C4-2B (cell line): ENCODE measurements at regions not wholly inside any gene's neighbourhood (a gene's known extent, or its start where the extent isn't known, plus 50 kb on each side); places are given as distances from the start of the nearest gene placed in this dataset.

Experiments used
- ZFX ChIP-seq: fragments of 450-650 bp; IDR thresholded peaks from 2 replicates; pipeline ENCODE4 v1.6.1; 2017
- TF ChIP-seq, protein P1 (sequence below): fragments of 450-650 bp; conservative IDR thresholded peaks from 2 replicates; pipeline ENCODE4 v1.5.1; 2017; ENCODE audit warnings: mild to moderate bottlenecking

DNA sequence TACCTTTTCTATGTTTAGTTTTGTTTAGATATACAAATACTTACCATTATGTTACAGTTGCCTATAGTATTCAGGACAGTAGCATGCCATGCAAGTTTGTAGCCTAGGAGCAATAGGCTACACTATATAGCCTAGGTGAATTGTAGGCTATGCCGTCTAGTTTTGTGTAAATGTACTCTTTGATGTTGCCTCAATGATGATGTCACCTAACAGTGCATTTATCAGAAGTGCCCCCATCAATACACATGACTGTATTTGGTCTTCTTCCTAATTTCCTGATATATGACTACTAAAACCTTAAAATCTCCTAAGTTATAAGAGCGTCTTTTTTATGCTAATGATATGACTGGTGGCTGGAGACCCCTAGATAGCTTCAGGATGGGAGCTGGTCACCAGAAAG lies 394.4 kb upstream of the STXBP6 start:
- TF ChIP-seq, protein P1, sequence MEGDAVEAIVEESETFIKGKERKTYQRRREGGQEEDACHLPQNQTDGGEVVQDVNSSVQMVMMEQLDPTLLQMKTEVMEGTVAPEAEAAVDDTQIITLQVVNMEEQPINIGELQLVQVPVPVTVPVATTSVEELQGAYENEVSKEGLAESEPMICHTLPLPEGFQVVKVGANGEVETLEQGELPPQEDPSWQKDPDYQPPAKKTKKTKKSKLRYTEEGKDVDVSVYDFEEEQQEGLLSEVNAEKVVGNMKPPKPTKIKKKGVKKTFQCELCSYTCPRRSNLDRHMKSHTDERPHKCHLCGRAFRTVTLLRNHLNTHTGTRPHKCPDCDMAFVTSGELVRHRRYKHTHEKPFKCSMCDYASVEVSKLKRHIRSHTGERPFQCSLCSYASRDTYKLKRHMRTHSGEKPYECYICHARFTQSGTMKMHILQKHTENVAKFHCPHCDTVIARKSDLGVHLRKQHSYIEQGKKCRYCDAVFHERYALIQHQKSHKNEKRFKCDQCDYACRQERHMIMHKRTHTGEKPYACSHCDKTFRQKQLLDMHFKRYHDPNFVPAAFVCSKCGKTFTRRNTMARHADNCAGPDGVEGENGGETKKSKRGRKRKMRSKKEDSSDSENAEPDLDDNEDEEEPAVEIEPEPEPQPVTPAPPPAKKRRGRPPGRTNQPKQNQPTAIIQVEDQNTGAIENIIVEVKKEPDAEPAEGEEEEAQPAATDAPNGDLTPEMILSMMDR = no peak
- no peak for TF ChIP-seq ZFX
